A172 (cell line): ENCODE measurements at regions not wholly inside any gene's neighbourhood (a gene's known extent, or its start where the extent isn't known, plus 50 kb on each side); places are given as distances from the start of the nearest gene placed in this dataset.

Experiments used
- DNase-seq: peaks from one replicate; pipeline ENCODE4 v3.0.0-alpha.2; 2015; ENCODE audit warnings: low spot score

DNA sequence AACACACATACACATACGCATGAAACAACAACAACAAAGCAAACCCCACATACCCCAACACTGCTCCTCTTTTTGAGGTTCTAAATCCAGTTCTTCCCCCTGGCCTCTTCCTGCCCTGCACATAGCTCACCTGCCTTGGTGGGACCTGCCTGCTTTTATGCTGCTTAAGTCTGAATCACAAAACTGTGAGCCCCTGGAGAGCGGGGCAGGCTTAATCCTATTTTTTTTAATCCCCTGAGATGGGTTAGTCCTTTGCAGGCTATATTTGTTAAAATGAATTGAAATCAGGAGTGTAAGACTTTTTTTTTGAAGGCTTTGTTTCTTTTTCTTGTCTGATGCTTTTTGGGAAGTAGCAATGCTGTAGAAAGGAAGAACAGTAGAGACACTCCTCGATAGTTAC is 84.6 kb upstream of the MAX start:
- no peak for DNase-seq

DNA sequence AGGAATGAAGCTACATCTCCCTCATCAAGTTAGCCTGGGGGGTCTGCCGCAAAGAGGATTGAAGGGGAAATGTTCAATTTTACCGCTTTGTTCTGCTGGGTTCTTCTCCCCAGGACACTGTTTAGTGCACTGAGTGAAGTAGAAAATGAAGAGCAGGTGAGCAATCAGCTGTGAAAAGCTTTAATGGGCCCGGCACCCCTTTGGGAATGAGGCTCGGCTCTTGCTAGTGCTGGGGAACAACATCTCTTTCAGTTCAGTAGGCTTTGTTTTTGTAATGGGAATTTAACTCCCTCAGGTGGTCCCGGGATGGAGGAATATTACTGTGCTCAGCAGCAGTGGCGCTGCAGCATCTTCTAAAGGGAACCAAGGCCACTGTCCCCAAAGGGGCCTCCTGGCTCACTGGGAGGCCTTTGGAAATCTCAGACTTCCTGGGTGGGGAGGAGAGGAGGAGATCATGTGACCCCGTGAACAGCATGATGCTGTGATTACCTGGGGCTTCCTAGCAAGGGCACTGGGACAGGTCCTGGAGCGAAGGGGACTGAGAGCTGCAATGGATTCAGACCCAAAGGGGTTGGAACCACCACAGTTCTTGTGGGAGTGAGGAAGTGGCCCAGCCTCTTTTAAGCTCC is 85.2 kb upstream of the MAX start:
- DNase-seq, result no peak

DNA sequence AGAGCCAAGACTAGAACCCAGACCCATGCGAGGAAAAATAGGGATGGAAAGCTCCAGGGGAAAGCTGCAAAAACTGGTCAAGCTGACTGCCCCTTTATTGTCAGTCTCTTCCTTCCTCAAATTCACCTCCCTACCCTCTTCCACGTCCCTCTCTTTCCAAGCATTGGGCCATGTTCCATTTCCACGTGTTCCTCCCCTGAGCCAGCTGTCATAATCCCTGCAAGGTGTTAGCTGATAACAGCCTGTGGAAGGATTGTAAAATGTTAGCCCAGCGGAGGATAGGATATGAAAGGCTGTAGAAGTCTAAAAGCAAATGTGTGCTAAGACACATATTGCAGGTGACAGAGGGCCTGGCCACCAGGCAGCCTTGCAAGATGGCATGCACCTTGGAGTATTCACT is 88.0 kb upstream of the MAX start:
- no peak for DNase-seq

GRCh38 chr14:65191716-65192115 is 89.4 kb upstream of the MAX start:
- DNase-seq, result no peak

- DNase-seq, result no peak
Observed at GRCh38 chr14:65192686-65193085, 90.4 kb upstream of the MAX start.

DNA sequence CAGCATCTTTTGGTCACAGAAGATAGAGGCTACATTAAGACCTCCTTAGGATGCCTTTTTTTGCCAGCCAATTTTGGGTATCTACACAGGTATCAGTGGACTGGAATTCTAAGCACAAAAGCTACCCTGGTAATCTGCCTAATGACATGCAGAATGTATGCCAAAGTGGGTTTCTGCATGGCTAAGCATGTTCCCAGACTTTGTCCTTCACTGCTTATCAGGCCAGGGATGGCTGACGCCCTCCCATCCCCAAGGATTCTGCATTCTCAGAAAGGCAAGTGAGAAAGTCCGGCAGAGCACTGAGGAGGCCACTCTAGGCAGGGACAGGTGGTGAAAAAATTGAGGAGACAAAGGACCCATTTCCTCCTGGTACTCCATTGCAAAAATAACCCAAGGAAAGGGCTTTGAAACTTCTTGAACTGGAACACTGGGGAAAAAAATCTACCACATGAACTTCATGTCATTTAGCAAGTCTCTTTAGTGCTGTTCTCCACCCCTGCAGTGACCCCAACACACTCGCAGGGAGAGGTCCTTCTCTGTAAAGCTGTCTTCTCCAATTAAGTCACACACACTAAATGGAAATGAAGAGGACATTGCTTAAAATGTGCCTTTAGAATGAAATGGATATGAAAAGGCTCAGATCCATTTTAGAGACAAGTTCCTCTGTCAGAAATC is 91.7 kb upstream of the MAX start:
- DNase-seq, result no peak

DNA sequence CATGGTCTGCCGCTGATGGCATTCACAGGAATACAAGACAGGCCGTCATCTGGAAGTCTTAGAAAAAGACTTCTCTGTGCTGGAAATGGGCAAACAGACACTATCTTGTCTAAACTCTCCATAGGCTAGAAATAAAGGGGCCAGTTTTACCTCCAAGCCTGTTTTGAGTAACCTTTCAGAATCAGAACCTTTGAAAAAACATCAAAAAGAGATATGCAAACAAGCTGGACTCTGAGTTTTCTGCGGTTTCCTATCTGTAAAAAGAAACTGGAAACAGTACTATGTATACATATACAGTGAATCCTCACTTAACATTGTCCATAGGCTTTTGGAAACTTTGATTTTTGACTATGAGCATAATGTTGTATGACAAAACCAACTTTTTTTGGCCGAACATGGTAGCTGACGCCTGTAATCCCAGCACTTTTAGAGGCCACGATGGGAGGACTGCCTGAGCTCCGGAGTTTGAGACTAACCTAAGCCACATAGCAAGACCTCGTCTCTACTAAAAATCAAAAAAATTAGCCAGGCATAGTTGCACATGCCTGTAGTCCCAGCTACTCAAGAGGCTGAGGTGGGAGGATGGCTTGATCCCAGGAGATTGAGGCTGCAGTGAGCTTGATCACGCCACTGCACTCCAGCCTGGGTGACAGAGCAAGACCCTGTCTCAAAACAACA is 92.9 kb upstream of the MAX start:
- no peak for DNase-seq

DNA sequence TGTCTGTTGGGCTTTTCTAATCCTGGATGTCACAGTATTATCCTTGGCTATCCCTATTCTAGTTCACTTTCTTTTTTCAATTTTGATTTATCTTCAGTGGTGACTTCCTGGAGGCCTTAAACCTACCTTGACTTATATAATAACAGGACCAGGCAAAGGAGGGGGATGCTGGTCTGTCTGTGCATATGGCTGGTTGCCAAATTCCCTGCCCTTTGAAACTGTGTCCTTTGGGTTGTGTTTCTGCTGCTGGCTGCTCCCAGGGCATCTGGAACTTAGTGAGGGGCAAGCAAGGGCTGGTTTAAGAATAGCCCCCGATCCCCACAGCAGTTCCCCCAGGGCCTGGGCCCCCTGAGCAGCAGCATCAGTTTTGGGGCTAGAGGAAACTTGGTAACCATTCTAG is 96.0 kb upstream of the MAX start:
- DNase-seq, result no peak

- DNase-seq, result no peak
Observed at GRCh38 chr14:65200454-65200853, 98.1 kb upstream of the MAX start.

- no peak for DNase-seq
Observed at GRCh38 chr14:65203574-65203973, 101.3 kb upstream of the MAX start.

DNA sequence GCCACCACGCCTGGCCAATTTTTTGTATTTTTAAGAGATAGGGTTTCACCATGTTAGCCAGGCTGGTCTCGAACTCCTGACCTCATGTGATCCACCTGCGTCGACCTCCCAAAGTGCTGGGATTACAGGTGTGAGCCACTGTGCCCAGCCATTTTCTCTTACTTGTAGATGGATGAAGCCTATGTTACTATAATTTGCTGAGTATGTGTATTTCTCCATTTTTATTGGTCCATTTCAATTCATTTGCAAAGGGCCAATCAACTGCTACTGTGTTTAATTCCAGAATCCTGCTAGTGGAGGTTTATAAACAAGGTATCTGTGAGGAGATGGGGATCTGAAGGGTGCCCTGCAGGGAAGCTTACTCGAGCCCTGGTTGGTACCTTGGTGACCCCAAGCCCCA is 101.7 kb upstream of the MAX start:
- no peak for DNase-seq

GRCh38 chr14:65206078-65206447 is 103.7 kb upstream of the MAX start:
- DNase-seq, result no peak

- peak; percentile 35 for DNase-seq
Observed at GRCh38 chr14:65206448-65207096, 104.3 kb upstream of the MAX start.

DNA sequence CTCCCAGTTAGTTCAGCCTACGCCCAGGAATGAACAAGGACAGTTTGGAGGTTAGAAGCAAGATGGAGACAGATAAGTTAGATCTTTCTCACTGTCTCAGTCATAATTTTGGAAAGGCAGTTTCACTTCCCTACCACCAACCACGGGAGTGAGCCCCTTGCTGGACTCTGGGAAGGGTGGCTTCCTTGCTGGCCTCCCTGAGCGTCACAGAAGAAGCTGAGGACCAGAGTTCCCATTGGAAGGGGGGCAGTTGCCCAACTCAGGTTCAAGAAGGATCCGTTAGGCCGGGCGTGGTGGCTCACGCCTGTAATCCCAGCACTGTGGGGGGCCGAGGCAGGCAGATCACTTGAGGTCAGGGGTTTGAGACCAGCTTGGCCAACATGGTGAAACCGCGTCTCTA is 106.2 kb upstream of the MAX start:
- no peak for DNase-seq

GRCh38 chr14:65210118-65210821 is 108.0 kb upstream of the MAX start:
- DNase-seq, result peak; percentile 42

GRCh38 chr14:65210822-65211182 is 108.5 kb upstream of the MAX start:
- no peak for DNase-seq

DNA sequence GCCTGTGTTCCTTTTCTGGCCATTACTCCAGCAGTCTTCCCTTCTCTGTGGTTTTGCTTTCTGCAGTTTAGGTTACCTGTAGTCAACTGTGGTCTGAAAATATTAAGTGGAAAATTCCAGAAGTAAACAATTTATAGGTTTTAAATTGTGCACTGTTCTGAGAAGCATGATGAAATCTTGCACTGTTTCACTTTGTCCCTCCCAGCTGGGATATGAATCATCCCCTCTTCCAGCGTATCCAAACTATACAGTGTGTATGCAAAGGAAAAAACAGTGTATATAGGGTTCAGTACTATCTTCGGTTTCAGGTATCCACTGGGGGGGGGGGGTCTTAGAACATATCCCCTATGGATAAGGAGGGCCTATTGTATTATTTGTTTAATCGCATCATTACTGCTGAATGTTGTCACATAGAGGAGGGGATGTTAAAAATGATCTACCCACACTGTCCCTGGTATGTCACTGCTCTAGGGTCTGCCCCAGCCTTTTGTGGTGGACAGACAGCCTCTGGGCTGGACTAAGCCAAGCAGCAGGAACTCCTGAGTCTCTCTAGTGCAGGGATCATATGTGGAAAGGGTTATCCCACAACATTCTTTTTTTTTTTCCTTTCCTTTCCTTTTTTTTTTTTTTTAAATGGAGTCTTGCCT is 109.1 kb upstream of the MAX start:
- DNase-seq, result peak; percentile 19

GRCh38 chr14:65213316-65213715 is 111.0 kb upstream of the MAX start:
- no peak for DNase-seq

- no peak for DNase-seq
Observed at GRCh38 chr14:65214741-65215140, 112.4 kb upstream of the MAX start.

DNA sequence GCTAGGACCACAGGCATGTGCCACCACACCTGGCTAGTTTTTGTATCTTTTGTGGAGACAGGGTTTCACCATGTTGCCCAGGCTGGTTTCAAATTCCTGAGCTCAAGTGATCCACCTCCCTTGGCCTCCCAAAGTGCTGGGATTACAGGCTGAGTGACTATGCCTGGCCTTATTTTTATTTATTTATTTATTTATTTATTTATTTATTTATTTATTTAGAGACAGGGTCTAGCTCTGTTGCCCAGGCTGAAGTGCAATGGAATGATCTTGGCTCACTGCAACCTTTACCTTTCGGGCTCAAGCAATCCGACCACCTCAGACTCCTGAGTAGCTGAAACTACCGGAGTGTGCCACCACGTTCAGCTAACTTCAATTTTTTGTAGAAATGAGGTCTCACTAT is 117.0 kb upstream of the MAX start:
- no peak for DNase-seq

GRCh38 chr14:65222440-65222858 is 120.1 kb upstream of the MAX start:
- DNase-seq, result no peak

DNA sequence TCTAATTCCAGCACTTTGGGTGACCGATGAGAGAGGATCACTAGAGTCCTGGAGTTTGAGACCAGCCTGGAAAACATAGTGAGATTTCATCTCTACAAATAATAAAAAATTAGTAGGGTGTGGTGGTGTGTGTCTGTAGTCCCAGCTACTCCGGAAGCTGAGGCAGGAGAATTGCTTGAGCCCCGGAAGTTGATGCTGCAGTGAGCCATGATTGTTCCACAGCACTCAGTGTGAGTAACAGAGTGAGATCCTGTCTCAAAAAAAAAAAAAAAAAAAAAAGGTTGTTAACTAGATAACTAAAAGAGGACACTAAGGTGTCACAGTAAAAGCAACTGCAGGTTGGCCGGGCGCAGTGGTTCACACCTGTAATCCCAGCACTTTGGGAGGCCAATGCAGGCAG is 121.3 kb upstream of the MAX start:
- DNase-seq, result no peak
